Esophagus squamous epithelium (tissue), 4 donors: ENCODE measurements at regions not wholly inside any gene's neighbourhood (a gene's known extent, or its start where the extent isn't known, plus 50 kb on each side); places are given as distances from the start of the nearest gene placed in this dataset.

Experiments used
- CTCF ChIP-seq, 6 experiments: fragments of 450-650 bp in 4 of 6; fragments of 200-600 bp in 2 of 6; sonication (generic) in 2 of 6; IDR thresholded peaks; one replicate each; pipeline ENCODE4 v1.5.1; 2016 to 2019; ENCODE audit warnings: antibody characterized with exemption in 6 of 6, mild to moderate bottlenecking in 4 of 6, moderate library complexity in 4 of 6
- POLR2A ChIP-seq, 4 donors: fragments of 450-650 bp; IDR thresholded peaks; one replicate each; pipeline ENCODE4 v1.6.1; 2017; ENCODE audit warnings: antibody characterized with exemption in 4 of 4, mild to moderate bottlenecking in 4 of 4, moderate library complexity in 3 of 4

GRCh38 chr6:119768201-119768600 is 418.6 kb upstream of the MAN1A1 start:
- TF ChIP-seq CTCF (IDR thresholded peaks at IDR 0.05) = no peak
- no peak for TF ChIP-seq POLR2A (IDR thresholded peaks at IDR 0.05)
